SK-N-SH (cell line): ENCODE measurements at regions not wholly inside any gene's neighbourhood (a gene's known extent, or its start where the extent isn't known, plus 50 kb on each side); places are given as distances from the start of the nearest gene placed in this dataset.

ENCODE experiments used
- CTCF ChIA-PET: fragments of 300-600, 350-600 bp; formaldehyde crosslinking; extraction: SDS; loops from one replicate; lab custom pipeline; 2021; lab: Yijun Ruan, JAX
- POLR2A ChIA-PET: fragments of 350-600 bp; sonication (Branson Sonifier 250); formaldehyde crosslinking; extraction: SDS; loops from one replicate; lab custom pipeline; 2020; ENCODE audit warnings: antibody characterized with exemption, inconsistent platforms; lab: Yijun Ruan, JAX
- DNase-seq: peaks from one replicate; pipeline ENCODE4 v3.0.0; 2012
- H2AFZ ChIP-seq: fragments of 200-600 bp; sonication (generic); 2 replicates; pipeline ENCODE4 v1.8.1; 2016; ENCODE audit warnings: antibody characterized with exemption, mild to moderate bottlenecking, low read depth
- H3F3A ChIP-seq: fragments of 200-600 bp; sonication (generic); replicated peaks from 2 replicates; pipeline ENCODE3; 2016; ENCODE audit warnings: antibody characterized with exemption, mild to moderate bottlenecking; ENCODE audit not compliant: insufficient read depth
- H3K27ac ChIP-seq, 2 experiments: fragments of 200-500 bp in 1 of 2; fragments of 200-600 bp in 1 of 2; sonication (Bioruptor generic) in 1 of 2; sonication (generic), shearing (Covaris generic) in 1 of 2; 2 replicates each; pipeline versions ENCODE4 v1.5.1 to v1.6.1; 2014 to 2016; ENCODE audit warnings: low read depth in 2 of 2, inconsistent platforms in 1 of 2, low read length in 1 of 2, mild to moderate bottlenecking in 1 of 2, mixed read lengths in 1 of 2
- H3K27me3 ChIP-seq: fragments of 200-600 bp; sonication (generic), shearing (Covaris generic); 2 replicates; pipeline ENCODE4 v1.6.1; 2016; ENCODE audit warnings: mixed run types; ENCODE audit not compliant: insufficient read depth
- H3K36me3 ChIP-seq, 2 experiments: fragments of 200-500 bp in 1 of 2; fragments of 200-600 bp in 1 of 2; sonication (Bioruptor generic) in 1 of 2; sonication (generic) in 1 of 2; replicated peaks in 1 of 2; 2 replicates each; pipeline versions ENCODE3 to v1.5.1; 2014 to 2016; ENCODE audit warnings: low read length in 1 of 2, mild to moderate bottlenecking in 1 of 2; ENCODE audit not compliant: insufficient read depth in 2 of 2, control insufficient read depth in 1 of 2
- H3K4me1 ChIP-seq, 2 experiments: fragments of 200-500 bp in 1 of 2; fragments of 200-600 bp in 1 of 2; sonication (Bioruptor generic) in 1 of 2; sonication (generic), shearing (Covaris generic) in 1 of 2; 2 replicates each; pipeline versions ENCODE4 v1.5.1 to v1.6.1; 2014 to 2016; ENCODE audit warnings: low read depth in 1 of 2, low read length in 1 of 2, mixed run types in 1 of 2; ENCODE audit not compliant: insufficient read depth in 2 of 2, control insufficient read depth in 1 of 2
- H3K4me2 ChIP-seq: fragments of 200-600 bp; sonication (generic), shearing (Covaris generic); 2 replicates; pipeline ENCODE4 v1.6.1; 2017; ENCODE audit warnings: mixed run types
- H3K4me3 ChIP-seq, 2 experiments: fragments of 200-500 bp in 1 of 2; fragments of 200-600 bp in 1 of 2; sonication (Bioruptor generic) in 1 of 2; sonication (generic), shearing (Covaris generic) in 1 of 2; 2 replicates each; pipeline versions ENCODE4 v1.5.1 to v1.8.1; 2014 to 2016; ENCODE audit warnings: low read depth in 2 of 2, inconsistent platforms in 1 of 2, low read length in 1 of 2, mild to moderate bottlenecking in 1 of 2, mixed read lengths in 1 of 2, moderate library complexity in 1 of 2
- H3K79me2 ChIP-seq: fragments of 200-600 bp; sonication (generic); 2 replicates; pipeline ENCODE4 v1.8.1; 2017; ENCODE audit warnings: mild to moderate bottlenecking; ENCODE audit not compliant: insufficient read depth
- H3K9ac ChIP-seq: fragments of 200-600 bp; sonication (generic); 2 replicates; pipeline ENCODE4 v1.6.1; 2017; ENCODE audit warnings: mixed run types
- H3K9me2 ChIP-seq: fragments of 200-600 bp; sonication (generic); 2 replicates; pipeline ENCODE4 v1.6.1; 2017; ENCODE audit warnings: mixed run types
- H3K9me3 ChIP-seq: fragments of 200-600 bp; sonication (generic); 2 replicates; pipeline ENCODE4 v1.6.1; 2017; ENCODE audit warnings: mixed run types, mild to moderate bottlenecking, moderate library complexity
- H4K20me1 ChIP-seq: fragments of 200-600 bp; sonication (generic); 2 replicates; pipeline ENCODE4 v1.6.1; 2017; ENCODE audit warnings: mild to moderate bottlenecking, mixed run types; ENCODE audit not compliant: insufficient read depth
- CTCF ChIP-seq: fragments of 200-600 bp; sonication (generic); IDR thresholded peaks from 2 replicates; pipeline ENCODE4 v1.6.1; 2017; ENCODE audit warnings: antibody characterized with exemption, mild to moderate bottlenecking, moderate library complexity
- EP300 ChIP-seq, 2 experiments: IDR thresholded peaks; 2 replicates each; pipeline versions ENCODE4 v1.4.0 to v1.6.1; 2012; ENCODE audit warnings: borderline replicate concordance in 1 of 2, low read depth in 1 of 2, low read length in 1 of 2
- EZH2phosphoT487 ChIP-seq: fragments of 200-600 bp; sonication (generic); IDR thresholded peaks from 2 replicates; pipeline ENCODE4 v1.6.1; 2017; ENCODE audit warnings: low read depth, mixed run types, mild to moderate bottlenecking, antibody characterized with exemption, moderate library complexity, borderline replicate concordance
- FOXJ3 ChIP-seq: sonication (generic); formaldehyde crosslinking; IDR thresholded peaks from 2 replicates; pipeline ENCODE4 v1.5.1; 2020; ENCODE audit warnings: mild to moderate bottlenecking, missing genetic modification reagents
- FOXM1 ChIP-seq: IDR thresholded peaks from 2 replicates; pipeline ENCODE4 v1.4.0; 2012; ENCODE audit warnings: low read depth, mild to moderate bottlenecking
- GABPA ChIP-seq: IDR thresholded peaks from 2 replicates; pipeline ENCODE4 v1.4.0; 2012; ENCODE audit warnings: low read depth, mild to moderate bottlenecking
- GATA2 ChIP-seq: sonication (generic); formaldehyde crosslinking; IDR thresholded peaks from 2 replicates; pipeline ENCODE4 v1.5.0; 2020; ENCODE audit warnings: mild to moderate bottlenecking, missing genetic modification reagents
- IRF3 ChIP-seq: fragments of 150-350 bp; IDR thresholded peaks from 2 replicates; pipeline ENCODE4 v1.6.1; 2016; ENCODE audit warnings: mild to moderate bottlenecking, low read depth, low read length
- NFIC ChIP-seq: IDR thresholded peaks from 2 replicates; pipeline ENCODE4 v1.4.0; 2012; ENCODE audit warnings: borderline replicate concordance
- PBX3 ChIP-seq: IDR thresholded peaks from 2 replicates; pipeline ENCODE4; 2012
- POLR2AphosphoS5 ChIP-seq: IDR thresholded peaks from 2 replicates; pipeline ENCODE4 v1.6.1; 2012; ENCODE audit warnings: low read depth, low read length
- RAD21 ChIP-seq: IDR thresholded peaks from 2 replicates; pipeline ENCODE4 v1.6.1; 2012; ENCODE audit warnings: mild to moderate bottlenecking, low read length
- REST ChIP-seq: IDR thresholded peaks from 2 replicates; pipeline ENCODE4 v1.6.1; 2012; ENCODE audit warnings: mild to moderate bottlenecking, low read depth, low read length, moderate library complexity
- RFX5 ChIP-seq: IDR thresholded peaks from 2 replicates; pipeline ENCODE4 v1.6.1; 2012; ENCODE audit warnings: mild to moderate bottlenecking, improper control_type of control experiment, low read length
- SIN3A ChIP-seq: IDR thresholded peaks from 2 replicates; pipeline ENCODE4 v1.6.1; 2012; ENCODE audit warnings: low read depth, mild to moderate bottlenecking, low read length, moderate library complexity, borderline replicate concordance
- SMC3 ChIP-seq: IDR thresholded peaks from 2 replicates; pipeline ENCODE4 v1.6.1; 2012; ENCODE audit warnings: low read depth, low read length, improper control_type of control experiment
- TEAD4 ChIP-seq: IDR thresholded peaks from 2 replicates; pipeline ENCODE4 v1.4.0; 2012; ENCODE audit warnings: mild to moderate bottlenecking, borderline replicate concordance; ENCODE audit not compliant: insufficient read depth
- YY1 ChIP-seq: IDR thresholded peaks from 2 replicates; pipeline ENCODE4 v1.4.0; 2012; ENCODE audit warnings: low read depth, mild to moderate bottlenecking
- WGBS: methylation state at CpG from one replicate; pipeline ENCODE4 v1.1.6; 2017; ENCODE audit warnings: low lambda C conversion rate; 5-methylcytosine and 5-hydroxymethylcytosine counted together

- Histone ChIP-seq H3K4me2 (no peak overlapping the region), H3K9me2 (no peaks in the 10 kb centered on the region), H4K20me1 (no peaks in the 10 kb centered on the region), H3K9ac (no peak overlapping the region), H3K9me3 (no peaks in the 10 kb centered on the region), H3K27me3 (no peaks in the 10 kb centered on the region), H3K36me3 (no peaks in the 10 kb centered on the region), H3K4me3 (no peak overlapping the region), H2AFZ (no peak overlapping the region), H3K79me2 (no peaks in the 10 kb centered on the region), H3F3A (no peaks in the 10 kb centered on the region), H3K27ac (no peak overlapping the region), H3K4me1 (no peaks in the 10 kb centered on the region)
- CTCF ChIA-PET = no interaction called here
- WGBS = 43% methylated on average over 9 of the region's 9 CpGs
- POLR2A ChIA-PET = no interaction called here
- DNase-seq = no peak
- TF ChIP-seq RFX5 = no peak
- no peak for TF ChIP-seq PBX3
- no peak for TF ChIP-seq GATA2 (CRISPR knock-in tag)
- no peak for TF ChIP-seq NFIC
- no peak for TF ChIP-seq TEAD4
- TF ChIP-seq FOXJ3 (CRISPR knock-in tag) = no peak
- no peak for TF ChIP-seq POLR2AphosphoS5
- TF ChIP-seq YY1 = no peak
- TF ChIP-seq IRF3 = no peak
Observed at GRCh38 chr18:76080430-76080829, 414.6 kb downstream of the ZNF516 start.

GRCh38 chr18:76075777-76076176 lies 419.3 kb downstream of the ZNF516 start:
- Histone ChIP-seq H3K4me3 (no peak overlapping the region), H3K27ac (no peak overlapping the region), H3K9me2 (no peaks in the 10 kb centered on the region), H3K9ac (no peak overlapping the region), H3K4me2 (no peak overlapping the region), H3F3A (no peaks in the 10 kb centered on the region), H3K4me1 (no peaks in the 10 kb centered on the region), H2AFZ (no peak overlapping the region), H4K20me1 (no peaks in the 10 kb centered on the region), H3K36me3 (no peaks in the 10 kb centered on the region), H3K27me3 (no peaks in the 10 kb centered on the region), H3K79me2 (no peaks in the 10 kb centered on the region), H3K9me3 (no peaks in the 10 kb centered on the region; the same call in 1 of the 2 replicates)
- no peak for TF ChIP-seq RAD21
- no peak for TF ChIP-seq EZH2phosphoT487
- no peak for TF ChIP-seq RFX5
- TF ChIP-seq GABPA = no peak
- TF ChIP-seq CTCF = no peak
- TF ChIP-seq EP300 (IDR thresholded peaks at IDR 0.05; ENCODE audit: borderline replicate concordance in 1 of 2, low read depth in 1 of 2, low read length in 1 of 2) = no peak
- no peak for TF ChIP-seq PBX3
- no peak for TF ChIP-seq REST
- no peak for TF ChIP-seq SIN3A
- TF ChIP-seq FOXM1 = no peak
- TF ChIP-seq SMC3 = no peak
- TF ChIP-seq FOXJ3 (CRISPR knock-in tag) = no peak
- ChIA-PET CTCF (no interaction called here), POLR2A (no interaction called here)
- DNase-seq = no peak
- 59% methylated on average over 4 of the region's 4 CpGs for WGBS
